B cell (primary cell): ENCODE measurements at regions not wholly inside any gene's neighbourhood (a gene's known extent, or its start where the extent isn't known, plus 50 kb on each side); places are given as distances from the start of the nearest gene placed in this dataset.

Experiments
- ATAC-seq: fragments of 200-7000 bp; cut with Tn5 transposase; one replicate; pipeline ENCODE4 v1.10.0; 2021; ENCODE audit warnings: low read depth, mild to moderate bottlenecking, moderate number of reproducible peaks, moderate library complexity
- CTCF ChIA-PET: fragments of 350-600 bp; sonication (Branson Sonifier 250); formaldehyde crosslinking; loops from one replicate; lab custom pipeline; 2021; ENCODE audit warnings: antibody characterized with exemption, inconsistent platforms; lab: Charles Lee
- POLR2A ChIA-PET: fragments of 350-600 bp; sonication (Branson Sonifier 250); formaldehyde crosslinking; loops from one replicate; lab custom pipeline; 2021; ENCODE audit warnings: antibody characterized with exemption; lab: Charles Lee
- DNase-seq: peaks from one replicate; pipeline ENCODE4 v3.0.0; 2013
- H2AFZ ChIP-seq: 2 replicates; pipeline ENCODE4 v1.6.1; 2012; ENCODE audit warnings: mild to moderate bottlenecking, low read depth, low read length; ENCODE audit not compliant: insufficient read depth, poor library complexity, severe bottlenecking
- H3K27ac ChIP-seq, 2 donors: 1 replicate in 1 of 2; 2 replicates in 1 of 2; pipeline ENCODE4 v1.5.1; 2012 to 2013; ENCODE audit warnings: low read length in 2 of 2, mild to moderate bottlenecking in 2 of 2, moderate library complexity in 1 of 2
- H3K27me3 ChIP-seq, 4 experiments: fragments of 200-600 bp in 1 of 4; sonication (generic) in 1 of 4; replicated peaks in 1 of 4; 1 replicate in 2 of 4; 2 replicates in 2 of 4; pipeline versions ENCODE4 v1.6.1 to v1.7.0; 2013 to 2016; ENCODE audit warnings: low read length in 3 of 4, mild to moderate bottlenecking in 2 of 4, mixed read lengths in 1 of 4, moderate library complexity in 1 of 4; ENCODE audit not compliant: insufficient read depth in 4 of 4, control insufficient read depth in 3 of 4; ENCODE audit errors: control extremely low read depth in 1 of 4
- H3K36me3 ChIP-seq, 2 experiments: replicated peaks in 1 of 2; 1 replicate in 1 of 2; 2 replicates in 1 of 2; pipeline versions ENCODE4 v1.6.1 to v1.7.1; 2013; ENCODE audit warnings: low read length in 1 of 2; ENCODE audit not compliant: insufficient read depth in 2 of 2, control insufficient read depth in 1 of 2; ENCODE audit errors: control extremely low read depth in 1 of 2, extremely low read depth in 1 of 2
- H3K4me1 ChIP-seq, 2 donors: fragments of 200-600 bp in 1 of 2; sonication (generic) in 1 of 2; 1 replicate in 1 of 2; 2 replicates in 1 of 2; pipeline versions ENCODE4 v1.5.1 to v1.6.1; 2013 to 2017; ENCODE audit warnings: low read length in 2 of 2; ENCODE audit not compliant: control insufficient read depth in 2 of 2, insufficient read depth in 2 of 2
- H3K4me2 ChIP-seq: replicated peaks from 2 replicates; pipeline ENCODE3; 2012; ENCODE audit warnings: mild to moderate bottlenecking, low read depth, low read length; ENCODE audit not compliant: poor library complexity, severe bottlenecking
- H3K4me3 ChIP-seq, 5 experiments: fragments of 200-600 bp in 1 of 5; sonication (generic) in 1 of 5; 1 replicate in 3 of 5; 2 replicates in 2 of 5; pipeline versions ENCODE4 v1.5.1 to v1.7.0; 2011 to 2016; ENCODE audit warnings: low read length in 4 of 5, mild to moderate bottlenecking in 4 of 5, low read depth in 2 of 5, control low read depth in 1 of 5, moderate library complexity in 1 of 5; ENCODE audit not compliant: insufficient read depth in 1 of 5; ENCODE audit errors: control extremely low read depth in 1 of 5, extremely low read depth in 1 of 5
- H3K79me2 ChIP-seq: fragments of 200-600 bp; sonication (generic); one replicate; pipeline ENCODE4 v1.6.0; 2016; ENCODE audit warnings: low read length; ENCODE audit not compliant: control insufficient read depth, insufficient read depth
- H3K9ac ChIP-seq: fragments of 200-600 bp; sonication (generic); 2 replicates; pipeline ENCODE4 v1.6.1; 2017; ENCODE audit warnings: mild to moderate bottlenecking, low read length, moderate library complexity
- H3K9me3 ChIP-seq, 3 donors: one replicate each; pipeline versions ENCODE4 v1.6.1 to v1.7.1; 2013; ENCODE audit warnings: low read length in 2 of 3; ENCODE audit not compliant: control insufficient read depth in 2 of 3, insufficient read depth in 1 of 3; ENCODE audit errors: control extremely low read depth in 1 of 3
- H4K20me1 ChIP-seq: 2 replicates; pipeline ENCODE4 v1.6.0; 2012; ENCODE audit warnings: mild to moderate bottlenecking, low read length; ENCODE audit not compliant: insufficient read depth, control insufficient read depth, poor library complexity, severe bottlenecking
- H3K27ac Mint-ChIP-seq: one replicate; pipeline ENCODE4 v1.8.0; 2021; ENCODE audit warnings: mixed read lengths
- H3K27me3 Mint-ChIP-seq: one replicate; pipeline ENCODE4 v1.8.0; 2021; ENCODE audit warnings: mixed read lengths
- H3K4me1 Mint-ChIP-seq: one replicate; pipeline ENCODE4 v1.8.0; 2021; ENCODE audit warnings: mixed read lengths
- H3K4me3 Mint-ChIP-seq: one replicate; pipeline ENCODE4 v1.8.0; 2021; ENCODE audit warnings: mixed read lengths
- H3K9me3 Mint-ChIP-seq: one replicate; pipeline ENCODE4 v1.8.0; 2022; ENCODE audit warnings: mixed read lengths; ENCODE audit not compliant: insufficient read depth
- CTCF ChIP-seq: fragments of 200-600 bp; IDR thresholded peaks from one replicate; pipeline ENCODE4 v1.8.0; 2022; ENCODE audit warnings: antibody characterized with exemption, mild to moderate bottlenecking
- EZH2 ChIP-seq: IDR thresholded peaks from 2 replicates; pipeline ENCODE4 v1.6.1; 2012; ENCODE audit warnings: borderline replicate concordance, low read depth, mild to moderate bottlenecking, moderate library complexity, low read length; ENCODE audit not compliant: insufficient read depth, poor library complexity, severe bottlenecking
- WGBS: methylation state at CpG from one replicate; pipeline ENCODE4 v1.1.5; 2013; ENCODE audit warnings: missing lambda C conversion rate; ENCODE audit not compliant: insufficient coverage; 5-methylcytosine and 5-hydroxymethylcytosine counted together
- intact Hi-C: fragments of 100-400 bp; cut with micrococcal nuclease; formaldehyde crosslinking; loops from one replicate; pipeline ENCODE4 v1.10.0; 2022

DNA sequence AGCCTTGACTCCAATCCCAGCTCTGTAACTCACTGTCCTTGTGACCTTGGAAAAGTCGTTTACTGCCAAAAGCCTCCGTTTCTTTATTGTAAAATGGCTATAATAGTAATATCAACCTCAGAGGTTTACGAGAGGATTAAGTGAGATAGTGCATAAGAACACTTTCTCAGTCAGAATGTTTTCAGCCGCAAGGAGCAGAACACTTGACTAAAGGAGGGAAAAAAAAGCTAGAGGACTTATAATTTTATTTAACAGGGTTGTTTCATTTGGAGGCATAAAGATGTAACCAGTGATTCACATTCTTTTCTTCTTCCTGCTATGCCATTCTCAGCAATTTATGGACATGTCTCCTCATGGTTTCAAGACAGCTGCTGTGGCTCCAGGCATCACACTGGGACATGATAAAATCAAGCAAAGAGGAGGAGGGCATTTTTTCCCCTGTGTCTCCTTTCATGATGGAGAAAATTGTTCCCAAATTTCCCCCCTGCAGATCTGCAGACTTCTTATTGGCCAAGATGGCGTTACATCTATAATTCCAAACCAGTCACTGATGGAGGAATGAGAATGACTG, 143.0 kb upstream of the PTPN1 start:
- H3K79me2 ChIP-seq, result no peaks in the 10 kb centered on the region
- Mint-ChIP-seq H3K27me3 (peaks cover 39% of the 10 kb centered on the region), H3K27ac (no peak overlapping the region), H3K4me3 (no peak overlapping the region), H3K4me1 (no peaks in the 10 kb centered on the region), H3K9me3 (no peaks in the 10 kb centered on the region)
- peaks cover 0 to 2% (median 0%) of the 10 kb centered on the region in 4 experiments for H3K27me3 ChIP-seq
- TF ChIP-seq CTCF (no peak), EZH2 (no peak)
- no peaks in the 10 kb centered on the region for H3K9me3 ChIP-seq
- ChIA-PET CTCF (no interaction called here), POLR2A (no interaction called here)
- H3K4me3 ChIP-seq, result no peak overlapping the region
- DNase-seq (no peak), ATAC-seq (no peak)
- intact Hi-C loops, result no loop called here
- no peak overlapping the region for H2AFZ ChIP-seq
- H3K27ac ChIP-seq, result no peak overlapping the region
- H3K9ac ChIP-seq, result no peak overlapping the region
- no peak overlapping the region for H3K4me2 ChIP-seq
- no peaks in the 10 kb centered on the region for H4K20me1 ChIP-seq
- no peaks in the 10 kb centered on the region for H3K4me1 ChIP-seq
- no peaks in the 10 kb centered on the region for H3K36me3 ChIP-seq
- WGBS, result no CpG with 5 or more reads among the region's 5 CpGs

- intact Hi-C loops, result no loop called here
- H3K4me3 ChIP-seq, result no peak overlapping the region
- no peaks in the 10 kb centered on the region for H3K4me1 Mint-ChIP-seq
- no peaks in the 10 kb centered on the region for H3K4me1 ChIP-seq
- no peaks in the 10 kb centered on the region for H4K20me1 ChIP-seq
- DNase-seq (no peak), ATAC-seq (no peak)
- no peak overlapping the region for H3K27ac Mint-ChIP-seq
- H3K9ac ChIP-seq, result no peak overlapping the region
- no peak overlapping the region for H3K4me3 Mint-ChIP-seq
- peaks cover 0 to 3% (median 1%) of the 10 kb centered on the region in 4 experiments for H3K27me3 ChIP-seq
- no peak overlapping the region for H3K27ac ChIP-seq
- no peaks in the 10 kb centered on the region for H3K36me3 ChIP-seq
- H3K79me2 ChIP-seq, result no peaks in the 10 kb centered on the region
- POLR2A ChIA-PET, result no interaction called here
- no peaks in the 10 kb centered on the region for H3K9me3 Mint-ChIP-seq
- H2AFZ ChIP-seq, result no peak overlapping the region
- no peak overlapping the region for H3K4me2 ChIP-seq
- no peaks in the 10 kb centered on the region for H3K9me3 ChIP-seq
- peaks cover 39% of the 10 kb centered on the region for H3K27me3 Mint-ChIP-seq
- no peak for TF ChIP-seq EZH2
- no peak for TF ChIP-seq CTCF
- CTCF ChIA-PET, result no interaction called here
- 94% methylated on average over 9 of the region's 9 CpGs for WGBS
Observed at GRCh38 chr20:50367739-50368375, 142.3 kb upstream of the PTPN1 start.
